GM12892 (cell line): ENCODE measurements at regions not wholly inside any gene's neighbourhood (a gene's known extent, or its start where the extent isn't known, plus 50 kb on each side); places are given as distances from the start of the nearest gene placed in this dataset.

Experiments used
- POLR2A ChIP-seq: IDR thresholded peaks from 2 replicates; pipeline ENCODE4 v1.6.1; 2011; ENCODE audit warnings: low read depth, low read length, control low read depth
- POLR2AphosphoS5 ChIP-seq: IDR thresholded peaks from 2 replicates; pipeline ENCODE4 v1.6.1; 2011; ENCODE audit warnings: low read depth, low read length, control low read depth
- TAF1 ChIP-seq: IDR thresholded peaks from 2 replicates; pipeline ENCODE4 v1.6.1; 2011; ENCODE audit warnings: low read depth, mild to moderate bottlenecking, control low read depth, low read length, borderline replicate concordance

DNA sequence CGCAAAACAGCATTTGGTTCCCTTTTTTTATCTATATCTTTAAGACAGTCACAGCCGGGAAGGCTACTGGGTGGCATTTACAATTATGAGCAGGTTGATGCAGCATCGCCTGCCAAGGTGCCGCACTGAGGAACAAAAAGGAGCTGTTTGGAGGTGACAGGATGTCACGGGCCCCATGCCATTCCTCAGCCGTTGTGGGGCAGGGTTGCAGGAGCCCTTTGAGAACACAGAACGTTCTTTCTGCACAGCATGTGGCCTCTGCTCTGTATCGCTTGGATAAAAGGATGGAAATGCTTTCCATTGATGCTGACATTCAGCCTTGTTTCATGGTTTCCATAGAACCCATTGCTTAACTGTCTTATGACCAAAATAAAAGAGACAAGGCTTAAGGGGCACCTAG is 141.9 kb upstream of the CDH5 start:
- TF ChIP-seq TAF1: no peak
- TF ChIP-seq POLR2A: no peak
- no peak for TF ChIP-seq POLR2AphosphoS5
